ENCODE measurements at regions not wholly inside any gene's neighbourhood (a gene's known extent, or its start where the extent isn't known, plus 50 kb on each side); places are given as distances from the start of the nearest gene placed in this dataset.
A peak's percentile ranks its signal among the peaks of the same experiment; 100 is the strongest.

- DNase-seq, result no peak
Observed at GRCh38 chr6:145006914-145007313, 721.8 kb downstream of the UTRN start.

DNA sequence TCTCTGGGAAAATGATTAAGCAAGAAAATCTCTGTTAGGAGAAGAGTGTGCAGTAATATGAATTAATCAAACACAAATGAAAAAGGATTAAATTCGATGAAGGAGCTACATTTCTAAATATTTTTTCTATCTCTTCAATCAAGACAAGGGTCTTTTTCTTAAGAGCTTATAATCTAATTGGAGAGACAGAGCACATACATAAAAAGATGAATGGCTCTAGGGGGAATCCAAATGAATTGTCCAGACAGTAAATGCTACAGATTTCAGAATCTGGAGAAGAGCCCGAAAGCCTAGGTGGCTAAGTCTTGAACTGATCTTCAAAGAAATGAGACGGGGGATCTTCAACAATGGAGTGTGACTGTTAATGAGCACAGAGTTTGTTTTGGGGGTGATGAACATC is 723.6 kb downstream of the UTRN start:
- no peak for DNase-seq

GRCh38 chr6:145009711-145010110 is 724.6 kb downstream of the UTRN start:
- no peak for DNase-seq

DNA sequence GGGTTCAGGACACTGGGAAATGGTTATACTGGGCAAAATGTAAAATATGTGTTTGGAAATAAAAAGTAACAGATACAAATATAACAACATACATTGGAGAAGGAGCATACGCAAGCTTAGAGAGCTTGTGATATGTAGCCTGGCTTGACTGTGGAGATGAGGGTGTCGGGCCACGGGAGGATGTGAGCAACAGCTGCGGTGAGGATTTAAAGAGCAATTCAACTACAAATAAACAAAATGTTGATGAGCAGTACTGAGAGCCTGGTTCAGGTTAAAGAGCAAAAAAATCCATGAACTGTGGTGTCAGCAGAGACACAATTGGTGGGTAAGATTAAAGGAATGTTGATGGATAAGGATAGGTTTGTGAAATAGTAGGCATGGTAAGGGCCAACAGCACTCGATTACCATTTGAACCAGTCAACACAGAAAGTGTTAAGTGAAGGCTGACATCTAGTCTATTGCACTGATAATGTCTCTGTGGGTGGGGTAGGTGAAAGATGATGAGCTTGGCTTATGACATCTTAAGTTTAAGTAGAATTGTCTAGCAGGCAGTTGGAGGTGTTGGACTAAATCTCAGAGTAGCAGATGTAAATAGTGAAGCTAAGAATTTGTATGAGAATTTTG is 723.2 kb downstream of the EPM2A start:
- DNase-seq, result no peak

DNA sequence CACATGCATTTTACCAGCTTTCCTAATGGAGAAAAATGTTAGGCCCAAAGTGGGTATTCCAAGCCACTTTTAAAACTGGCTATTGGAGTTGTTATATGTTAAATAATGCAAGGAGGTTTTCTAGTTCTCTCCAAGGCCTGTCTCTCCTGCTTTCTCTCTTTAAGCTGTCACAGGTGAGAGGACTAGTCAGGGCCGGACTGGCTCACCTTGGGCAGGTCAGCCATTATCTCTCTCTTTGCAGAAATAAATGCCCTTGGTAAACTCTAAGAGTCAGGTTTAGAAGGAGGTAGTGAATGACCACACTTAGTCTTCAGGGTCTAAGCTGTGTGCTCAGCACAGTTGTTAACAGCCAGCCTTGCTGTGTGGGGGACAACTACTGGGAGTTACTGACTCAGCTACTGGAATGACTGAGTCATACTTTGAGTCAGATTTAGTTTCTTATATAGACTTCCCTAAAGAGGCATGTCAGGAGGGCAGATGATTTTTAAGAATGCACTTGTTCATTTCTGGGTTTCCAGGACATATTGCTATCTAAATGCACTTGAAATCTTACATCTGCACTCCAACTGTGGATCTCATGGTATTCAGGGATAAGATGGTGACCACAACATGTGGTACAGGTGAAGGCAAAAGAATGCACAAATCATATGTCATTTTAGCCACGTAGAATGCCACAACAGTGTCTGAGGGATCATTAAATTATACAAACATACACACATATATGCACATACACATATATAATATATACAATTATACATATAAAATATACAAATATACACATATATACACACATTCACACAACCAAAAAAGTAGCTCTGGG is 719.4 kb downstream of the EPM2A start:
- DNase-seq, result no peak

GRCh38 chr6:145017051-145017450 is 718.3 kb downstream of the EPM2A start:
- no peak for DNase-seq

GRCh38 chr6:145017516-145017915 is 717.8 kb downstream of the EPM2A start:
- no peak for DNase-seq

GRCh38 chr6:145018027-145018426 is 717.3 kb downstream of the EPM2A start:
- no peak for DNase-seq

DNA sequence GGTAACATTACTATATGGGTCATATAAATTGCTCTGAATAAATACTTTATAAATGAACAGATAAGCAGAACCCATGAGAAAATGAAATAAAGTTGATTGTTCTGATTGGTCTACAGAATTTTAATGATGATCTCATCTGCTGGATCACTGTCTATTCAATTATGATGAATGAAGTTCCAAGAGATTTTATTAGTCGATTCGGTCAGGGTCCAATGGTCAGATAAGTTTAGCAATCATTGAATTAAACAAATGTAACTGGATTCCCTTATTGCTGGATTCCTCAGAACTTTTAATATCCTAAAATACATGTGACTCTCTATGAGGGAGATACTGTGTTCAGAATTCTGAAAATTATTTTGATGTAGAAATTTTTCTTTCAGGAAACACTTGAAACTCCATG is 715.2 kb downstream of the EPM2A start:
- DNase-seq, result no peak

DNA sequence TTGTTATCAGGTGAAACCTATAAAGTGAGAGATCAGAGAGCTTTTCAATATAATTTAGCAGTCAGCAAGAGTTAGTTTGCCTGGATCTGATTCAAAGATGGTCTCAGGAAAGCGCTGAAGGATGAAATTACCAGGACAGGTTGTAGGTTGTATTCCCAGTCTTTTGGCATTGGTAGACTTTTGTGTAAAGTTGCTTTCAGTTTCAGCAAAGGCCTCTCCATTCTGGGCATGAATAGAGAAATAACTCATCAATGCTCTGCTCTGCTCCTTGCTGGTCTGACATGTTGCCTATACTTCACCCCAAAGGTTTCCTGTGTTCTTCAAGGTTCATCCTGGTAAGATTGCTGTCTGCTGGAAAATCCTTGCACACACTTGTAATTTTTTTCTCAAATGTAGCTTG is 714.8 kb downstream of the EPM2A start:
- no peak for DNase-seq

GRCh38 chr6:145022199-145022796 is 713.0 kb downstream of the EPM2A start:
- no peak for DNase-seq

DNA sequence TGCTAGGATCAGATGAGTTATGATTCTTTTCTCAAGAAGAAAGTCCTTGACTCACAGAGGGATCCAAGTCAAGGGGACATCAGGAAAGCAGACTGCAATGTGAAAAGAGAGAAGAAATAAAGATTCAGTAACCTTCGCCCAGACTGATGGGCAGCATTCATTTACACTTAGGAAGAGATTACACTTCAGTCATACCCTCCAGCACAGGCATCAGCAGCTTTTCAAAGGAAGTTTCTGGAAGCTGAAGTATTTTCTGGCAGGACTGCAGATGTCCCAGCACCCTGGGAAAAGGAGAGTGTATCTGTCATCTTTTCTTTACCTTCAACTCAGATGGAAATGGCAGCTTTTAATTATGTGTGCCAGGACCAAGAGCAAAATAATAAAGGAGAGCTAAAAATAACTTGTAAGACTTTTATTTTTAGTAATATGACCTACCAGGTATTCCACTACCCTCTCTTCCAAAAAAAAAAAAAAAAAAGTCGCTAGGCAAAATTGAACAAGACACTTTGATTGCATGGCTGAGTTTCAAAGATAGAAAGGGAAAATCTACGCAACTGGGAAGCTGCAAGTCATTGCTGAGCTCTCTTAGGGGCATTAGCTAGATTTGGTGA is 712.1 kb downstream of the EPM2A start:
- no peak for DNase-seq

DNA sequence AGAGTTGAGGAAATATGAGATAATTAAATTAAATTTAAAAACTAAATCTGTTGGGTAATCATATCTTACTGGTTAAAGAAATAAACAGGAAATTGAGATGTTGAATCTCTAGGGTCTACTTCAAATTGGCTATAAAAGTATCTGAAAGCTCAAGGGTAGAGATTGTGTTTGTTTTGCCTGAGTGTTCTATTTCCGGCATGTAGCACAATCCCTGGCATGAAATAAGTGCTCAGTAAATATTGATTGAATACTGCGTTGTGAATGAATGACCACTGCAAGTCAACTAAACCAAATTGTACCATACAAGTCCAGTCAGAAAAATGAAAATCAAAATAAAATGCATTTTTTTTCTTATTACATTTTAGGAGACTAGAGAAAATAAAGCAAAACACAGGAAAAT is 709.8 kb downstream of the EPM2A start:
- no peak for DNase-seq

- DNase-seq, result no peak
Observed at GRCh38 chr6:145026267-145026679, 709.0 kb downstream of the EPM2A start.

DNA sequence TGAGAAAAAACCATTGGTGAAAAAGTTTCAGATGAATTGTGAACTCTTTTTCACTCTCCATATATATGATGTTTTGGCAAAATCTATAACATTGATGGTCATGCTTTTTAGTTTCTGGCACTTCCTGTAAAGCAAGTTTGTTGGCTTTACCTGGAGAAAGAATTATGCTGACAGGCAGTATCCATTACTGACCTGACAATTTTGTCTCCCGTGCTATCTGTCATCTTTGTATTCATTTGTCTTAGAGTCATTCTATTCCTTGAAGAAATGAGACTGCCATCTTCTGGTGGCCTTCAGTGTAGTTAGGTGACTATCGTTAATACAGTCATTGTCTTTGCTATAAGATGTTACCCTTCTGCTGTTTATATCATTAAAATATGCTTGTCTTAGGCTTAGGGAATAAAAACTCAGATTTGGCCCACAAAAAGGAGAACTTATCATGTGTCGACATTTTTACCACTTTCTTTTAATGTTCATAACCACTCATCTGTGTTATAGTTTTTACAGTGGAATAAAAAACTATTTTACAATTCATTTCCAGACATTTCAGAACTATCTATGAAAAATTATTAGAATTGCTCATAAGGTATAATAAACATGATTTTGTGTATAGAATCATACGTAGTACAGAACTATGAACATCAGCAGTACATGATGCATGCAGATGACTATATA is 707.0 kb downstream of the EPM2A start:
- DNase-seq, result peak; percentile 1

DNA sequence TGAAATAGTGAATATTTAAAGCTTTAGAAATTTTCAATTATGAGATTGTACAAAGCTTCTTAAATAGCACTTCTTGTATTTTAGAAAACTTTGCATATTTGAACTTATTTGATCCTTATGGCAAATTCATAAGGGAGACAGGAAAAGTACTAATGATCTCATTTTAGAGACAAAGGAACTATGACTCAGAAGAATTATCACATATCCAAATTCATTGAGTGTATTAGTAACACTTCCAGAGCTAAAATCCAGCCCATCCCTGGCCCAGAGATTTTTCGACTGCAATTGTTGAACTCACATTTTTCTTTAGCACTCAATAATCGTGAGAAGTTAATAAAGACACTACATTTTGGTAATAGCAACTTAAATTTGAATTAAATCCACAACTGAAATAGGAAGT is 704.3 kb downstream of the EPM2A start:
- DNase-seq, result no peak

- DNase-seq, result no peak
Observed at GRCh38 chr6:145031962-145032361, 703.4 kb downstream of the EPM2A start.

- DNase-seq, result no peak
Observed at GRCh38 chr6:145032562-145033145, 702.7 kb downstream of the EPM2A start.

GRCh38 chr6:145034664-145035063 is 700.7 kb downstream of the EPM2A start:
- no peak for DNase-seq

DNA sequence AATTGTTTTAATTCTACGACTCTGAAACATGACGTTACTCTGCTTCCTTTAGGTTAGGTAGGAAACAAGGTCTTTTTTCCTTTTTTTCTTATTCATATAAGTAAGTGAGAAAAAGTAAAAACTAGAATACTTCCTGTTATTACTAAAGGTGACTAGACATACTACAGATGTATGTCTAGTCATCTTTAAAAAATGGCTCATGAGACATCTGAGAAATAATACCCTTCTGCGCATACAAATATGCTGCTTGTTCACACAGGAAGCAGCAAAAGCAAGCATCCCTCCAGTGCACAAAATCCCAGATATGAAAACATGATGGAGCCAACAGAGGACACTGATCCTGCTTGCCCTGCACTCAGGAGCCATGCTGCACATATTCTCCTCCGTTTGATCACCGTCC is 699.1 kb downstream of the EPM2A start:
- DNase-seq, result no peak

DNA sequence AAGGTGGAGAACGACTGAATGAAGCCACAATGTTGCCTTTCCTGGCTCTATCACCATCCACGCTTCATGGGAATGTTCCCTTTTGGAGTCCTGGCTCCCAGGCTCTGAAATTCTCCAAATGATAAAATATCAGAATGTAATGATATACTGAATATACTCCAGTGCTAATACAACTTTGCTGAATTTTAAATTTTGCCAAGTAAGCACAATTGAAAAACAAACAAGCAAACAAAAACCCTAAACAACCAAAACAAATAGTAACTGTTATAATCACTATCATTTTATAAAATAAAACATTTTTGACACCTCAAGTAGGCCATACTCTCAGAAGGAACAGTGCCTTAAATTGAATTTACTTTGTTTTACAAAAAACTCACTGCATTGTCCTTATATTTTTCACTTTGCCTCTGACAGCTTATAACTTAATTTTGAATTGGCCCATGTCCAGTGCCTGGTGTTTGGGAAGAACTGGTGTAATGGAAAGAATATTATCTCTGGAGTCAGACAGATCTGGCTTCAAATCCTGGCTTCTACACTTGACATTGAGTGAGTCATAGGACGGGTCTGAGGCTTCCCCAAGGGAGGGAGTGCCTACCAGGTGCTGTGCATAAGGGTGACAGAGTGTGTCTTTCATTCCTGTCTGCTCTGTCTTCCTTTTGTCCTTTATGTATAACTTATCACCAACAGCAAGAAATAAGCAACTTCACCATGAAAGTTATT is 698.3 kb downstream of the EPM2A start:
- no peak for DNase-seq

- no peak for DNase-seq
Observed at GRCh38 chr6:145042559-145042958, 692.8 kb downstream of the EPM2A start.
